22Rv1 (cell line): ENCODE measurements at regions not wholly inside any gene's neighbourhood (a gene's known extent, or its start where the extent isn't known, plus 50 kb on each side); places are given as distances from the start of the nearest gene placed in this dataset.

Experiments
- H3K27ac ChIP-seq: fragments of 450-650 bp; 2 replicates; pipeline ENCODE4 v1.5.1; 2017
- CTCF ChIP-seq: fragments of 450-650 bp; IDR thresholded peaks from 2 replicates; pipeline ENCODE4 v1.5.1; 2017; ENCODE audit warnings: mild to moderate bottlenecking
- ZFX ChIP-seq: fragments of 450-650 bp; IDR thresholded peaks from 2 replicates; pipeline ENCODE4 v1.6.1; 2017; ENCODE audit warnings: antibody characterized with exemption, borderline replicate concordance

DNA sequence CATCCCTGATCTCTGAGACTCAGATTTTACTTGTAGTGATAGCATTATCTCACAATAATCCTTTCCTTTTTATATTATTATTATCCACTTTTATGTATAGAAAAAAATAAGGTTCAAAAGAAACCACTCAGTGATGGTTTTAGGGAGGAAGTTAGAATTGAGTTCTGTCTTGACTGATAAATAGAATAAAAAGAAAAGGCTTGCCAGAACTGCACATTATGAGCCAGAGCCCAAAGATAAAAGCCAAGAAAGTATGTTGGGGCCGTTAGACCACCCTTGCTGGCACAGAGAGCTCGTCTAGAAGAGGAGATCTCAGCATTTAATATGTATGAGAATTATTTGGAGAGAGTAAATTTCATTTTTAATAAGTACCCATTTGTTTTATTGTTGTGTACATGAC, 103.2 kb downstream of the TSPAN8 start:
- H3K27ac ChIP-seq, result no peak overlapping the region
- TF ChIP-seq ZFX (no peak), CTCF (no peak)

DNA sequence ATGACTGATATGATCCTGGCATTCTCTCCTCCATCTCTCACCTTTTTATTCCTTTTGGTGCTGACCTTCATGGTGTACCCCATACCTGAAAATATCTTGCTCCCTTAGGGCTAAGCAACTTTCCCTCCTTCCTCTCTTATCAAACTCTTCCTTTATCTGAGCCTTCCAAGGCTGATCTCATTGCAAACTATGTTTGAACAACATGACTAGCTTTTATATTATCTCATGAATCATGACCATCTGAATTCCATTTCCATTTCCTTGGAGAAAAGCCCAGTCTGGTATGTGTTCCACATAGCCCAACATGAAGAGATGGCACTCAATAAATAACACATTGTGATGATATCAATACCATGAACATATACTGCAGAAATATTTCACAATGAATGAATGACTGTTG, 111.6 kb downstream of the TSPAN8 start:
- H3K27ac ChIP-seq, result no peak overlapping the region
- TF ChIP-seq ZFX (no peak), CTCF (no peak)

DNA sequence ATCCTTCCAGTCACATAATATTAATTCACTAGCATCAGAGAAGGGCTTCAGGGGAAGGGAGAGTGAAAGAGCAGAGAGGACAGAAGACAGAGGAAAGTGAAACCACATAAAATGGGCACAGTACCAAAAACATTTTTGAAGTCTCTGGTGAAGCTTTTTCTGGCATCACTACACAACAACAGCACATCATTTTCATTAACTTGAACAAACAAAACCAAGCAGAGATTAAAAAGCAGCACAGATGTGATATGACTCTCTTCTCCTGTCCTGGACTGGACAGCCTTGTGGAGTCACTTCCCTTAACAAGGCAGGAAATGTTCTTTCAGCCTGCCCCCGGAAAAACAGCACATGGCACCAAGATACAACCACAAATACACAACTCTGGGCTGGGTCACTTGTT, 112.0 kb downstream of the TSPAN8 start:
- TF ChIP-seq ZFX (no peak), CTCF (no peak)
- no peak overlapping the region for H3K27ac ChIP-seq

- peak overlapping the region; percentile 37 for H3K27ac ChIP-seq
- no peak for TF ChIP-seq ZFX
- no peak for TF ChIP-seq CTCF
These were observed 116.3 kb downstream of the TSPAN8 start for GRCh38 chr12:71041476-71041875.

DNA sequence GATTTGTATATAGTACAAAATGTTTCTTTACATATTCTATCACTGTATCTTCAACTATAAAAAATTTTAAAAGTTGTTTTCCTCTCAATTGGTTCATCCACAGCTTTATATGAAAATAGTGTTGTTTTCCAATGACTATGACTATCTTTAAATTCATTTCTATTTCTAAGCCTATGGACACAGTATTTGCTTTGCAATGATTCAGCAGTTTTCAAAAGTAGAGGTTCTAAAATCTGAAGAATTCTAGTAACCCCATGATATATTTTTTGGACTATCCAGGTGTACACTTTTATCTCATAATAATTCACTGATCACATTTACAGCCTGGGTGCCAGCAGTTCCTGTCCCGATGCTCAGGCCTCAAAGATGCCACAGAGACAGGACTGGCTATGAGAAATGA, 118.4 kb upstream of the PTPRR start:
- TF ChIP-seq CTCF (no peak), ZFX (no peak)

GRCh38 chr12:71036526-71036925, 116.0 kb upstream of the PTPRR start:
- TF ChIP-seq ZFX (no peak), CTCF (no peak)
- H3K27ac ChIP-seq, result no peak overlapping the region

More for the DNA sequence above, 118.4 kb upstream of the PTPRR start:
- no peak overlapping the region for H3K27ac ChIP-seq

GRCh38 chr12:71032933-71033332, 112.4 kb upstream of the PTPRR start:
- no peak overlapping the region for H3K27ac ChIP-seq
- no peak for TF ChIP-seq CTCF
